NT2/D1 (cell line): ENCODE measurements at regions not wholly inside any gene's neighbourhood (a gene's known extent, or its start where the extent isn't known, plus 50 kb on each side); places are given as distances from the start of the nearest gene placed in this dataset.

ENCODE experiments used
- DNase-seq: peaks from one replicate; pipeline ENCODE4 v3.0.0-alpha.2; 2011; ENCODE audit warnings: low read depth, low spot score
- H3K27me3 ChIP-seq: 2 replicates; pipeline ENCODE4 v1.6.0; 2011; ENCODE audit warnings: mild to moderate bottlenecking; ENCODE audit not compliant: insufficient read length, insufficient read depth
- H3K36me3 ChIP-seq: 2 replicates; pipeline ENCODE4 v1.6.1; 2011; ENCODE audit warnings: mild to moderate bottlenecking, low read length, mixed read lengths; ENCODE audit not compliant: insufficient read depth, insufficient read length
- H3K4me1 ChIP-seq: 2 replicates; pipeline ENCODE4 v1.5.1; 2011; ENCODE audit not compliant: insufficient read depth, insufficient read length
- H3K4me3 ChIP-seq: 2 replicates; pipeline ENCODE4 v1.5.1; 2011; ENCODE audit warnings: low read depth; ENCODE audit not compliant: insufficient read length
- H3K9ac ChIP-seq: 2 replicates; pipeline ENCODE4 v1.6.0; 2011; ENCODE audit warnings: low read depth; ENCODE audit not compliant: insufficient read length
- H3K9me3 ChIP-seq: 2 replicates; pipeline ENCODE4 v1.5.1; 2011; ENCODE audit warnings: mild to moderate bottlenecking, low read length; ENCODE audit not compliant: insufficient read depth
- SUZ12 ChIP-seq: IDR thresholded peaks from 2 replicates; pipeline ENCODE4 v1.6.1; 2011; ENCODE audit not compliant: insufficient read length, insufficient read depth; ENCODE audit errors: extremely low read depth
- YY1 ChIP-seq: IDR thresholded peaks from 2 replicates; pipeline ENCODE4 v1.6.1; 2011; ENCODE audit not compliant: insufficient read length, insufficient read depth
- ZNF274 ChIP-seq: IDR thresholded peaks from 2 replicates; pipeline ENCODE4 v1.6.1; 2011; ENCODE audit warnings: mild to moderate bottlenecking, low read depth, low read length

GRCh38 chr4:165613581-165613980, 234.8 kb downstream of the CPE start:
- Histone ChIP-seq H3K4me3 (no peak overlapping the region), H3K27me3 (no peaks in the 10 kb centered on the region), H3K4me1 (no peaks in the 10 kb centered on the region), H3K9me3 (no peaks in the 10 kb centered on the region), H3K9ac (no peak overlapping the region), H3K36me3 (no peaks in the 10 kb centered on the region)
- DNase-seq = no peak
- TF ChIP-seq YY1 (no peak), ZNF274 (no peak), SUZ12 (no peak)

- Histone ChIP-seq H3K27me3 (no peaks in the 10 kb centered on the region), H3K4me3 (no peak overlapping the region), H3K4me1 (no peaks in the 10 kb centered on the region), H3K9me3 (no peaks in the 10 kb centered on the region), H3K9ac (no peak overlapping the region), H3K36me3 (no peaks in the 10 kb centered on the region)
- no peak for DNase-seq
- TF ChIP-seq SUZ12 = no peak
- no peak for TF ChIP-seq ZNF274
- no peak for TF ChIP-seq YY1
Observed at GRCh38 chr4:165620913-165621312, 242.1 kb downstream of the CPE start.

GRCh38 chr4:165621983-165622382, 243.2 kb downstream of the CPE start:
- Histone ChIP-seq H3K27me3 (no peaks in the 10 kb centered on the region), H3K4me1 (no peaks in the 10 kb centered on the region), H3K36me3 (no peaks in the 10 kb centered on the region), H3K4me3 (no peak overlapping the region), H3K9ac (no peak overlapping the region), H3K9me3 (no peaks in the 10 kb centered on the region)
- TF ChIP-seq ZNF274 (no peak), YY1 (no peak), SUZ12 (no peak)
- no peak for DNase-seq

GRCh38 chr4:165625281-165625680, 246.5 kb downstream of the CPE start:
- H3K36me3 ChIP-seq = no peaks in the 10 kb centered on the region
- no peak for DNase-seq
- no peaks in the 10 kb centered on the region for H3K9me3 ChIP-seq
- H3K9ac ChIP-seq = no peak overlapping the region
- H3K27me3 ChIP-seq = no peaks in the 10 kb centered on the region
- TF ChIP-seq SUZ12 (no peak), YY1 (no peak), ZNF274 (no peak)
- H3K4me1 ChIP-seq = no peaks in the 10 kb centered on the region
- H3K4me3 ChIP-seq = no peak overlapping the region

GRCh38 chr4:165626316-165626715, 246.7 kb upstream of the TLL1 start:
- H3K4me1 ChIP-seq = no peaks in the 10 kb centered on the region
- no peaks in the 10 kb centered on the region for H3K9me3 ChIP-seq
- TF ChIP-seq SUZ12 (no peak), YY1 (no peak), ZNF274 (no peak)
- no peak for DNase-seq
- H3K36me3 ChIP-seq = no peaks in the 10 kb centered on the region
- H3K9ac ChIP-seq = no peak overlapping the region
- no peak overlapping the region for H3K4me3 ChIP-seq
- H3K27me3 ChIP-seq = no peaks in the 10 kb centered on the region

- no peak overlapping the region for H3K4me3 ChIP-seq
- H3K9ac ChIP-seq = no peak overlapping the region
Observed at GRCh38 chr4:165627128-165627527, 245.9 kb upstream of the TLL1 start.

GRCh38 chr4:165627548-165627947, 245.5 kb upstream of the TLL1 start:
- no peak overlapping the region for H3K9ac ChIP-seq
- no peaks in the 10 kb centered on the region for H3K27me3 ChIP-seq
- DNase-seq = no peak
- TF ChIP-seq ZNF274 = no peak
- no peak for TF ChIP-seq YY1
- no peak for TF ChIP-seq SUZ12
- no peaks in the 10 kb centered on the region for H3K36me3 ChIP-seq
- no peaks in the 10 kb centered on the region for H3K4me1 ChIP-seq
- no peak overlapping the region for H3K4me3 ChIP-seq
- no peaks in the 10 kb centered on the region for H3K9me3 ChIP-seq

More at GRCh38 chr4:165627128-165627527, 245.9 kb upstream of the TLL1 start:
- Histone ChIP-seq H3K9me3 (no peaks in the 10 kb centered on the region), H3K36me3 (no peaks in the 10 kb centered on the region), H3K27me3 (no peaks in the 10 kb centered on the region), H3K4me1 (no peaks in the 10 kb centered on the region)
- no peak for DNase-seq
- TF ChIP-seq SUZ12 (no peak), YY1 (no peak), ZNF274 (no peak)
